Cerebellar cortex (tissue), 1 donor: ENCODE measurements at regions not wholly inside any gene's neighbourhood (a gene's known extent, or its start where the extent isn't known, plus 50 kb on each side); places are given as distances from the start of the nearest gene placed in this dataset.

ENCODE experiments used
- DNase-seq: peaks from one replicate; pipeline ENCODE4 v3.0.0-alpha.2; 2015; ENCODE audit warnings: low spot score

DNA sequence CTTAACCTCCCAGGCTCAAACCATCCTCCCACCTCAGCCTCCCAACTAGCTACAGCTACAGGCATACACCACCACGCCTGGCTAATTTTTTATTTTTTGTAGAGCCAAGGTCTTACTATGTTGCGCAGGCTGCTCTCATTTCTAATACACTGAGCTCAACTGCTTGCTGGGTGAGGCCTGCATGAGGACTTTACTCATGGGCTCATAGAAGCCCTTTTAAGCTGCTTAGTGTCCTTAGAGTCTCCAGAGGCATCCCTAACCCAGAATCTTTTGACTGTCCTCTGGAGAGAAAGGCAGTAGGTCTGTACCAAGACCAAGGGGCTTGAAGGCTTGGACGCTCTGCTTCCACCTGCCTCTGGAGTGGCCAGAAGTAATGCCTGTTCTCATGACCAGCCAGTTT, 141.6 kb downstream of the TM9SF2 start:
- no peak for DNase-seq

- DNase-seq, result no peak
Observed at GRCh38 chr13:99642006-99642405, 140.7 kb downstream of the TM9SF2 start.

- no peak for DNase-seq
Observed at GRCh38 chr13:99640260-99640659, 139.0 kb downstream of the TM9SF2 start.

DNA sequence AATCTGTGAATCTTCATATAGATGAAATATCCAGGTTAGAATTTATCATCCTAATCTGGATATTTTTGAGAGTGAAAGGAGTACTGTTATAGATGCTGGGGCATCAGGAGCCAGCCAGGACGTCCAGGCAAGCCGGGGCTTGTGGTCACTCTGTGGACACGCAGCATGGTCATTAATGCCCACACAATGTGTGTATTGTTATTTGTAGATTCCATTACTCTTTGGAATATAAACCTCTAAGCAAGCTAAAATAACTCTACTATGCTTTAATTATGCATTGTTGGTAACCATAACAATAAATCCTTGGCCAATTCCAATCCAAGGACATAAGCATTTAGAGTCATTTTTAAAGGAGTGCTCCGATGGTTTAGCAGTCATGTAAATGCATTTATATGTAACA, 137.9 kb downstream of the TM9SF2 start:
- DNase-seq, result no peak

- DNase-seq, result no peak
Observed at GRCh38 chr13:99636728-99637353, 135.6 kb downstream of the TM9SF2 start.

DNA sequence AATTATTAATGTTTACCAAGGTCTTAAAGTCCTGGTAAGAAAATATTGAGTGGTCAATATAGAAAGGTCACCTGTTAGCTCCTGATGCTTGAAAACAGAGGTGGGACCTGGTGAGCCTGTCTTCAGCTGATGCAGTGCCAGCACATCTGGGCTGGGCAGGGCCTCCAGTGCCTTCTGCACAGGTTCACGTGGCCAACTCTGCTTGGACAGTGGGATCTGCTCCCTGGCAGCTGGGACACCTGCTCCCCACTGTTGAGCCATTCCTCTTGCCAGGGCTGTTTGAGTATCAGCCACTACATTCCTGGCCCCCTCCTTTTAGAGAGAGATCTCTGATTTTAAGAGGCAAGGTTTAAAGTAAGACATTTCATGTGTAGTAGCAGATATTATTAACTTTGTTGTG, 135.0 kb downstream of the TM9SF2 start:
- no peak for DNase-seq

GRCh38 chr13:99634672-99635071, 133.4 kb downstream of the TM9SF2 start:
- no peak for DNase-seq

DNA sequence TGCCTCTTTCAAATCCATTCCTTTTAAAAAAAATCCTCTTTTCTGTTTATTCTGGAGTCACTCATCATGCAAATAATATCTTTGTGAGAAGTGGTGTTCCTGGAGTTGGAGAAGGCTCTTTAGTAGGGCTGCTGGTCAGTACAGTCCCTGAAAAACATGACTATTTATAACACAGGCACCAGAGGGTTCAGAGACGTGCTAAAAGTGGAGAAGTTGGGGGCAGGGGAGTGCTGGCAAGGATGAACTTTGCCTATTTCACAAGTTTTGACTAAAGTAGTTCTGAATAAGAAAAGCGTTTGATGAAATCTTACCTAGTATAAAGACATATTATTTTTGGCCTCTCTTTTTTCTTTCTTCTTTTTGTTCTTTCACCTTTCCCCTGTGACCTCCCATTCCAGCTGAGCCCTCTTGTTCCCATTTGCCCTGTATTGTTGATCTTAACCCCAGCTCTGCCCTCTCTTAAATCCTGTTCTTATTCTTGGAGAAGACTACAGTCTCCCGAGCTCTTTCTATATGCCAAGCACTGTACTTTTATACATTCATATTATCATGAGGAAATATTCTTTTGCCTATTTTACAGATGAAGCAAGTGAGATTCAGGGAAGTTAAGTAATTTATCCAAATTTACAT, 129.1 kb downstream of the TM9SF2 start:
- DNase-seq, result no peak

- peak; percentile 56 for DNase-seq
Observed at GRCh38 chr13:99629641-99630040, 128.4 kb downstream of the TM9SF2 start.

DNA sequence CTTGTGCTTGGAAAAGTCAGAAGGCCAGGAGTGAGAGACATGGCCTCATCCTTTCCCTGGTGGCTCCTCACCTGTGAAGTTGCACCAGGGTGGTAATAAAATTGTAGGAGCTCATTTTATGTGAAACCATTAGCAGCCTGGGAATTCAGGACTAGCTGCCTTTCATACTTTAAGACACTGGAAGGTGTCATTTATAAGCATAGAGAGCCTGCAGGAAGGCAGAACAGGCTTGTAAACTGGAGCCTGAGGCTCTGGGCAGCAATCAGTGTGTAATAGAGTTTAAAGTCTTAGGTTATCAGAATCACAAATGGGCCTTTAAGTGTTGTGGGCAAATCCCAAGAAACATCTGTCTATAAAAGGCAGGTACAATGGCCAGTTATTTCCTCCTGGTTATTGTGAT, 127.2 kb downstream of the TM9SF2 start:
- DNase-seq, result peak; percentile 82

DNA sequence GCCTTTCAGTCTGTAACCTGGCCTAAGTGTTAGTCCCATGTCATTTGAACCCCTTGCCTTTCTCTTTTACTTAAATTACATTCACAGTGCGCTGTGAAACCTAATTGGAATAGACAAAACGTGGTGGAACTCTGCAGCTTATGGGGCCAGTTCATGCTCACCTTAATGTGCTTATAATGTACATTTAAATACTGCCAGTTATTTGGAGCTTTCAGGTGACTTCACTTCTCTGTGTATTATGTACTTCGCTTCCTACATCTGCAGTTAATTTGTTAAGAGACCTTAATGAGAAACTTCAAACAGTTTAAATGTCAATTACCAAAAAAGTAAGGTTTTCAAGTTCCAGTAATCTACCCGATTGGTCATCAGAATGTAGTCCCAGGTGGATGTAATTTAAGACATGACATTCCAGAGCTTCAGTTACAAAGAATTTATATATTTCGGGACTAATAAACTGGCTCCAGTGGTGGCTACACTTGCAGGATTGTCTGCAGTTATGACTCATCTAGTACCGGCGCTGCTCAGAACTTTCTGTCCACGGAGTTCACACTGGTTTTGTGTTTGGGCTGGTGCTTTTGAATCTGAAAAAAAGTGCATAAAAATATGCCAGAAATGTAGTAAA, 125.3 kb downstream of the TM9SF2 start:
- DNase-seq, result peak; percentile 81

GRCh38 chr13:99624936-99625540, 123.8 kb downstream of the TM9SF2 start:
- no peak for DNase-seq

DNA sequence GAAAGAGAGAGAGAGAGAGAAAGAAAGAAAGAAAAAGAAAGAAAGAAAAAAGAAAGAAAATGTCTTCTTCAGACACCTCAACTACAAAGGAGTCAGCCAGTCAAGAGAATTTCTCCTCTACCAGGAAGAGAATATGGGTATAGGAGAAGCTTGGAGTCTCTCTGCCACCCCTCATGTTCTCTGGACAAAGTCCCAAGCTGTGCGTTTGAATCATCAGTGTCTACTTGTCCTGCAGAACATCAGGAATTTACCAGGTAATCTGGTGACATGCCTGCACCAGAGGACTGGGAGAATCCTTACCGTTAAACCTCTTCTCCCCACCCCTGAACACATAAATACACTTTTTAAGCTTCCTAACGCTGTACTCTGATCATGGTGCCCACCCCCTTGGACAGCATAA, 119.5 kb downstream of the TM9SF2 start:
- DNase-seq, result no peak

- no peak for DNase-seq
Observed at GRCh38 chr13:99619207-99619606, 117.9 kb downstream of the TM9SF2 start.

- peak; percentile 77 for DNase-seq
Observed at GRCh38 chr13:99617474-99618255, 116.4 kb downstream of the TM9SF2 start.

- peak; percentile 59 for DNase-seq
Observed at GRCh38 chr13:99614465-99614885, 113.2 kb downstream of the TM9SF2 start.
